Ascending aorta (tissue), 2 donors: ENCODE measurements at regions not wholly inside any gene's neighbourhood (a gene's known extent, or its start where the extent isn't known, plus 50 kb on each side); places are given as distances from the start of the nearest gene placed in this dataset.
"Not testable (repeated sequence)": the region's sequence is repeated elsewhere in the genome, so short reads cannot be mapped to it uniquely, and the experiment has no call there.

ENCODE experiments used
- DNase-seq, 2 donors: peaks; one replicate each; pipeline ENCODE4 v3.0.0-alpha.2; 2019; ENCODE audit warnings: low spot score in 2 of 2
- H3K27ac ChIP-seq, 2 donors: fragments of 200-600 bp; sonication (generic); one replicate each; pipeline ENCODE4 v1.5.1; 2016 to 2017; ENCODE audit warnings: mild to moderate bottlenecking in 1 of 2
- H3K27me3 ChIP-seq: fragments of 200-600 bp; sonication (generic); one replicate; pipeline ENCODE4 v1.5.1; 2017
- H3K36me3 ChIP-seq, 2 donors: fragments of 200-600 bp; sonication (generic); one replicate each; pipeline ENCODE4 v1.5.1; 2016
- H3K4me1 ChIP-seq, 2 donors: fragments of 200-600 bp; sonication (generic); one replicate each; pipeline ENCODE4 v1.5.1; 2016 to 2017; ENCODE audit warnings: mild to moderate bottlenecking in 1 of 2
- H3K4me3 ChIP-seq, 2 donors: fragments of 200-600 bp; sonication (generic); one replicate each; pipeline ENCODE4 v1.5.1; 2016 to 2017; ENCODE audit warnings: mild to moderate bottlenecking in 1 of 2
- H3K9me3 ChIP-seq, 2 donors: fragments of 200-600 bp; sonication (generic); one replicate each; pipeline ENCODE4 v1.5.1; 2016
- intact Hi-C: fragments of 100-400 bp; cut with DNase I; formaldehyde crosslinking; loops from one replicate; pipeline ENCODE4 v1.15.1; 2023
- TF ChIP-seq, protein P1 (sequence below), 3 experiments: fragments of 200-600 bp in 2 of 3; fragments of 450-650 bp in 1 of 3; sonication (generic) in 2 of 3; IDR thresholded peaks; one replicate each; pipeline ENCODE4 v1.5.1; 2016 to 2019; ENCODE audit warnings: antibody characterized with exemption in 3 of 3, mild to moderate bottlenecking in 1 of 3, moderate library complexity in 1 of 3

DNA sequence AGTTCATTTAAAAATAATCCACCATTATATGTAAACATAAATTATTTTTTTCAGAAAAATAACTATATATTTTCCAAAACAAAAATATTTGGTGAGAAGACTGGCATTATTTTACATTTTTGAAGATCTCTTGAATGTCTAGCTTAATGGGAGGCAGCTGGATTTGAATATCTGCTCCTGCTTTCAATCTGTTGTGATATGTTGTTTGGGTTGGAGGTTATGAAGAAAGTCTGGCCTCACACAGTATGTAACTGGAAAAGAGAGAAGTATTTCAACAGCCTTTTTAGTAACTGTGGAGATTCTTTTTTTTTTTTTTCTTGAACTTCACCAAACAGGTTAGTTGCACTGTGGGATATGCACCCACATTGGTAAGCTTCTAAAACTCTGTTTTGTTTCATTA is 84.7 kb upstream of the SLIT3 start:
- intact Hi-C loops = no loop called here
- H3K27me3 ChIP-seq = no peaks in the 10 kb centered on the region
- no peaks in the 10 kb centered on the region for H3K4me1 ChIP-seq
- no peaks in the 10 kb centered on the region for H3K9me3 ChIP-seq
- no peak overlapping the region for H3K27ac ChIP-seq
- no peaks in the 10 kb centered on the region for H3K36me3 ChIP-seq
- TF ChIP-seq, protein P1, sequence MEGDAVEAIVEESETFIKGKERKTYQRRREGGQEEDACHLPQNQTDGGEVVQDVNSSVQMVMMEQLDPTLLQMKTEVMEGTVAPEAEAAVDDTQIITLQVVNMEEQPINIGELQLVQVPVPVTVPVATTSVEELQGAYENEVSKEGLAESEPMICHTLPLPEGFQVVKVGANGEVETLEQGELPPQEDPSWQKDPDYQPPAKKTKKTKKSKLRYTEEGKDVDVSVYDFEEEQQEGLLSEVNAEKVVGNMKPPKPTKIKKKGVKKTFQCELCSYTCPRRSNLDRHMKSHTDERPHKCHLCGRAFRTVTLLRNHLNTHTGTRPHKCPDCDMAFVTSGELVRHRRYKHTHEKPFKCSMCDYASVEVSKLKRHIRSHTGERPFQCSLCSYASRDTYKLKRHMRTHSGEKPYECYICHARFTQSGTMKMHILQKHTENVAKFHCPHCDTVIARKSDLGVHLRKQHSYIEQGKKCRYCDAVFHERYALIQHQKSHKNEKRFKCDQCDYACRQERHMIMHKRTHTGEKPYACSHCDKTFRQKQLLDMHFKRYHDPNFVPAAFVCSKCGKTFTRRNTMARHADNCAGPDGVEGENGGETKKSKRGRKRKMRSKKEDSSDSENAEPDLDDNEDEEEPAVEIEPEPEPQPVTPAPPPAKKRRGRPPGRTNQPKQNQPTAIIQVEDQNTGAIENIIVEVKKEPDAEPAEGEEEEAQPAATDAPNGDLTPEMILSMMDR (IDR thresholded peaks at IDR 0.05) = no peak
- no peak for DNase-seq
- H3K4me3 ChIP-seq = no peak overlapping the region

DNA sequence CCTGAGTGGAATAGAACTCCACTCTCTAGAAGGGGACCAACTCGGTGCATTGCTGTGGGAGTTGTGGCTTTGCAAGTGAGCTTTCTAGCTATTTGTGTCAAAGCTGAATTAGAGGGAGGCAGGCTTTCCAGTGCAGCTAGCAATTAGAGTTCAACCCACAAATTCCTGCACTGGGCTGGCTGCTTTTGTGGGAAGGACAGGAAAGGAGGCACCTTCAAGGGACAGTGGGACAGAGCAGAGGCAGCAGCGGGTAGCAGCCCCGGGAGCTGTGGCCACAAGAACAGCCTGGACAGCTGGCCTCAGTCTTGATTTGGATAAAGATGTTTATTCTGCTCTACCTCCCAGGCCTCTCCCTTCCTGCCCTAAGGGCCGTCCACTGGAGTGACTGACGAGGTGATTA is 83.7 kb upstream of the SLIT3 start:
- intact Hi-C loops = no loop called here
- no peaks in the 10 kb centered on the region for H3K4me1 ChIP-seq
- H3K9me3 ChIP-seq = no peaks in the 10 kb centered on the region
- H3K27me3 ChIP-seq = no peaks in the 10 kb centered on the region
- H3K27ac ChIP-seq = no peak overlapping the region
- no peak for DNase-seq
- no peak overlapping the region for H3K4me3 ChIP-seq
- no peaks in the 10 kb centered on the region for H3K36me3 ChIP-seq
- TF ChIP-seq, protein P1 (IDR thresholded peaks at IDR 0.05) = no peak

DNA sequence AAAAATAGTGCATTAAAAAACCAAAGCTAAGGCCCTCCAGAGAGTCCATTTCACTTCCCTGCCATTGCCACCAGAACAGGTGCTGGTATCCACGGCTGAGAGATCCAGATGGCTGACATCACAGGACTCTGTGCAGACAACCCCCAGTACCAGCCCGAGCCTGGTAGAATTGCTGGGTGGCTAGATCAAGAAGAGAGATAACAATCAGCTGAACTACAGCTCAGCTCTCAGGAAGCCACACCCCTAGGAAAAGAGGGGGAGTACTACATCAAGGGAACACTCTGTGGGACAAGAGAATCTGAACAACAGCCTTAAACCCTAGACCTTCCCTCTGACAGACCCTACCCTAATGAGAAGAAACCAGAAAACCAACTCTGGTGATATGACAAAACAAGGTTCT is 73.8 kb upstream of the SLIT3 start:
- H3K27me3 ChIP-seq = no peaks in the 10 kb centered on the region
- H3K4me1 ChIP-seq = no peaks in the 10 kb centered on the region
- H3K36me3 ChIP-seq = no peaks in the 10 kb centered on the region
- no peak overlapping the region for H3K27ac ChIP-seq
- TF ChIP-seq, protein P1 (IDR thresholded peaks at IDR 0.05) = no peak
- no peaks in the 10 kb centered on the region for H3K9me3 ChIP-seq
- intact Hi-C loops = no loop called here
- no peak overlapping the region for H3K4me3 ChIP-seq
- DNase-seq = no peak

DNA sequence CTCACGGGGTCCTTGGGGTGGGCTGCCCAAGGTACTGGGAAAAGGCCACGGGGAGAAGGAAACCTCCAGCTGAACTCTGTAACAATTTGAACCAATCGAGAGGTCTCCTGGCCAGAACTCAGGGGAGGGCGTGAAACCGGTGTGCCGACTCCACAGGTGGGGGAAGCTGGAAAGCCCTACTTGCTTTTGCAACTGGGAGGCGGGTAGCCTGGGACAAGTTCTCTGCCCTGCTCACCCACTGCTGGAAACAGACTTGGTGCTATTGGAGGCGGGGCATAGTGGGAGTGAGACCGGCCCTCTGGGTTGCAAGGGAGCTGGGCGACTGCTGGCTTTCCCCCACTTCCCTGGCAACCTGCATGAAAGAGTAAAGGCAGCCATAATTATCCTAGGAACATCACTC is 73.2 kb upstream of the SLIT3 start:
- no peaks in the 10 kb centered on the region for H3K4me1 ChIP-seq
- no peak for DNase-seq
- H3K4me3 ChIP-seq = no peak overlapping the region
- H3K27ac ChIP-seq = no peak overlapping the region
- no peaks in the 10 kb centered on the region for H3K27me3 ChIP-seq
- no peaks in the 10 kb centered on the region for H3K9me3 ChIP-seq
- TF ChIP-seq, protein P1 (IDR thresholded peaks at IDR 0.05) = no peak
- no peaks in the 10 kb centered on the region for H3K36me3 ChIP-seq
- intact Hi-C loops = no loop called here

DNA sequence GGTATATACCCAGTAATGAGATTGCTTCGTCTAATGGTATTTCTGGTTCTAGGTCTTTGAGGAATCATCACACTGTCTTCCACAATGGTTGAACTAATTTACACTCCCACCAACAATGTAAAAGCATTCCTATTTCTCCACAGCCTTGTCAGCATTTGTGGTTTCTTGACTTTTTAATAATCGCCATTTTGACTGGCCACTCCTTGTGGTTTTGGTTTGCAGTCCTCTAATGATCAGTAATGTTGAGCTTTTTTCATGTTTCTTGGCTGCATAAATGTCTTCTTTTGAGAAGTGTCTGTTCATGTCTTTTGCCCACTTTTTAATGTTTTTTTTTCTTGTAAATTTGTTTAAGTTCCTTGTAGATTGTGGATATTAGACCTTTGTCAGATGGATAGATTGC is 70.9 kb upstream of the SLIT3 start:
- H3K36me3 ChIP-seq, H3K27ac ChIP-seq, H3K9me3 ChIP-seq, H3K4me3 ChIP-seq, H3K4me1 ChIP-seq, DNase-seq, H3K27me3 ChIP-seq, intact Hi-C loops: not testable (repeated sequence)

DNA sequence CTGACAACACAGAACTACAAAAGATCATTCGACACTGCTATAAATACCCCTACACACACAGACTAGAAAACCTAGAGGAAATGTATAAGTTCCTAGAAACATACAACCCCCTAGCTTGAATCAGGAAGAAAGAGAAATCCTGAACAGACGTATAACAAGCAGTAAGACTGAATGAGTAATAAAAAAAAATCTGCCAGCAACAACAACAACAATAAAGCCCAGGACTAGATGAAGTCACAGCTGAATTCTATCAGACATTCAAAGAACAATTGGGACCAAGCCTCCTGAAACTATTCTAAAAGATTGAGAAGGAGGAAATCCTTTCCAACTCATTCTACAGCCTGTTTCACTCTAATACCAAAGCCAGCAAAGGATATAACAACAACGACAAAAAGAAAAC is 68.2 kb upstream of the SLIT3 start:
- Histone ChIP-seq H3K4me1 (no peaks in the 10 kb centered on the region), H3K27ac (no peak overlapping the region), H3K9me3 (no peaks in the 10 kb centered on the region), H3K4me3 (no peak overlapping the region), H3K36me3 (no peaks in the 10 kb centered on the region), H3K27me3 (no peaks in the 10 kb centered on the region)
- DNase-seq = no peak
- TF ChIP-seq, protein P1 (IDR thresholded peaks at IDR 0.05) = no peak
- intact Hi-C loops = no loop called here
